ENCODE measurements at regions not wholly inside any gene's neighbourhood (a gene's known extent, or its start where the extent isn't known, plus 50 kb on each side); places are given as distances from the start of the nearest gene placed in this dataset.
A peak's percentile ranks its signal among the peaks of the same experiment; 100 is the strongest.

DNA sequence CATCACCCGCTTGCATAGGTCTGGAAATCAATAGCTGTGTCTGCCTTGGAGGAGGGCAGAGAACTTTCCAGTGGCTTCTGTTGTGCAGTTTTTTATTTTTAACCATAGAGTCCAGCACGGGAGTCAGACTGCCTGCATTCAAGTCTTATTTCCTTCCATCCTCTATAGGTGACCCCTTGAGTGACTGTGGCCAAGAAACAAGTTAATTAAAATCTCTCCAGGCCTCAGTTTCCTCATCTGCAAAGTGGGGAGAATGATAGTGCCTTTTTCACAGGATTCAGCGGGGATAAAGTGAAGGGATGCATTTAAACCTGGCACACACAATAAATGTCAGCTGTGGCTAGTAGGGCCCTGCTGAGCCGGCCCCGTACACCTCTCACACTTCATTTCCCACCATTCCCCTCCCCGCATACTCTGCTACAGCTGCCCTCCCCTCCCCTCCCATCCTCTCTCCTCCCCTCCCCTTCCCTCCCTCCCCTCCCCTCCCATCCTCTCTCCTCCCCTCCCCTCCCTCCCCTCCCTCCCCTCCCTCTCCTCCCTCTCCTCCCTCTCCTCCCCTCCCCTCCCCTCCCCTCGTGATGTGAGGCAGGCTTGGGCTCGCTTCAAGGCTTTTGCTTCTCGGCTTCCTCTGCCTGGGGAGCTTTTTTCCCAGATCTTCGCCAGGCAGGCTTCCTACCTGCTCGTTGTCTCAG lies 150.5 kb downstream of the TFAP2C start:
- no peak overlapping the region for H3K23ac ChIP-seq (ENCODE audit: insufficient read length, low read depth, low read length)
- no peaks in the 10 kb centered on the region for H3K9me3 Mint-ChIP-seq
- no peak overlapping the region for H4K8ac ChIP-seq (replicated peaks; ENCODE audit: insufficient read length, low read depth, low read length)
- H3K4me2 ChIP-seq (ENCODE audit: insufficient read depth, insufficient read length, low read length) = no peak overlapping the region
- no peak overlapping the region for H4K91ac ChIP-seq (ENCODE audit: insufficient read length, low read depth, low read length)
- H2BK120ac ChIP-seq (ENCODE audit: low read depth, low read length, poor library complexity, severe bottlenecking) = no peak overlapping the region
- H3K9me3 ChIP-seq (ENCODE audit: control insufficient read depth, low read depth, low read length) = no peaks in the 10 kb centered on the region
- H2AK5ac ChIP-seq (ENCODE audit: insufficient read length, low read length) = no peak overlapping the region
- WGBS (ENCODE audit: extremely low coverage, insufficient read length, low lambda C conversion rate) = no CpG with 5 or more reads among the region's 11 CpGs
- no peak overlapping the region for H2BK5ac ChIP-seq (ENCODE audit: insufficient read length, low read length)
- H3K4me1 Mint-ChIP-seq = peaks cover 31 to 39% of the 10 kb centered on the region in 2 experiments
- H2BK20ac ChIP-seq (ENCODE audit: low read depth, low read length, poor library complexity, severe bottlenecking) = no peak overlapping the region
- H3K79me1 ChIP-seq (ENCODE audit: insufficient read depth, low read depth, low read length, poor library complexity, severe bottlenecking) = no peaks in the 10 kb centered on the region
- no peaks in the 10 kb centered on the region for H3K79me2 ChIP-seq (ENCODE audit: insufficient read depth, low read length)
- H3K56ac ChIP-seq (ENCODE audit: insufficient read length, low read depth, low read length) = no peak overlapping the region
- H3T11ph ChIP-seq (ENCODE audit: low read length) = no peak overlapping the region
- H4K5ac ChIP-seq (ENCODE audit: insufficient read length, low read depth, low read length) = no peak overlapping the region
- no peaks in the 10 kb centered on the region for H4K20me1 ChIP-seq (ENCODE audit: control insufficient read depth, insufficient read depth, insufficient read length)
- no peak for TF ChIP-seq CTCF (conservative IDR thresholded peaks at IDR 0.05)
- no peak overlapping the region for H3K9ac ChIP-seq (ENCODE audit: extremely low read depth, insufficient read length, low read length)
- H3K27me3 Mint-ChIP-seq (ENCODE audit: low read depth) = peaks cover 8% of the 10 kb centered on the region
- H2BK12ac ChIP-seq (ENCODE audit: insufficient read length, low read depth, low read length) = no peak overlapping the region
- no peaks in the 10 kb centered on the region; the same call in 1 of the 2 replicates for H3K4me1 ChIP-seq (ENCODE audit: insufficient read depth, low read length)
- no peak overlapping the region; a peak in 1 of 5 replicates for H3K4me3 Mint-ChIP-seq
- H2BK15ac ChIP-seq (ENCODE audit: low read depth, low read length) = no peak overlapping the region
- H3K27me3 ChIP-seq (ENCODE audit: insufficient read depth, low read length) = no peaks in the 10 kb centered on the region; the same call in 1 of the 2 replicates
- DNase-seq = peak; percentile 59
- no peak overlapping the region for H3K18ac ChIP-seq (ENCODE audit: insufficient read length, low read depth, low read length)
- peak overlapping the region in 1 of 3 experiments; percentile 82; a peak in 2 of 7 replicates for H3K27ac Mint-ChIP-seq
- H3K14ac ChIP-seq (ENCODE audit: insufficient read depth, low read length) = no peak overlapping the region
- H3K27ac ChIP-seq (ENCODE audit: insufficient read length, low read depth, low read length) = no peak overlapping the region
- H3K4ac ChIP-seq (ENCODE audit: low read depth, low read length) = no peak overlapping the region
- H3K36me3 Mint-ChIP-seq (ENCODE audit: insufficient read depth in 1 of 3, low read depth in 3 of 3) = no peaks in the 10 kb centered on the region
- H3K23me2 ChIP-seq (ENCODE audit: insufficient read length, low read depth, low read length, poor library complexity, severe bottlenecking) = no peaks in the 10 kb centered on the region
- no peak overlapping the region for H2AFZ ChIP-seq (ENCODE audit: low read length)
